Umbilical cord (tissue), 1 donor: ENCODE measurements at regions not wholly inside any gene's neighbourhood (a gene's known extent, or its start where the extent isn't known, plus 50 kb on each side); places are given as distances from the start of the nearest gene placed in this dataset.
A peak's percentile ranks its signal among the peaks of the same experiment; 100 is the strongest.
"Not testable (repeated sequence)": the region's sequence is repeated elsewhere in the genome, so short reads cannot be mapped to it uniquely, and the experiment has no call there.

Experiments
- DNase-seq: peaks from one replicate; pipeline ENCODE4 v3.0.0-alpha.2; 2015; ENCODE audit warnings: low spot score

GRCh38 chr14:38589747-38590350, 334.0 kb upstream of the CLEC14A start:
- DNase-seq = peak; percentile 20

GRCh38 chr14:38583471-38583870, 327.6 kb upstream of the CLEC14A start:
- peak; percentile 2 for DNase-seq

GRCh38 chr14:38578278-38578681, 322.4 kb upstream of the CLEC14A start:
- no peak for DNase-seq

- DNase-seq = no peak
These were observed 311.8 kb upstream of the CLEC14A start for GRCh38 chr14:38567703-38568102.

GRCh38 chr14:38561657-38562056, 305.8 kb upstream of the CLEC14A start:
- DNase-seq = no peak

- DNase-seq = no peak
These were observed 303.8 kb upstream of the CLEC14A start for GRCh38 chr14:38559711-38560110.

- DNase-seq = not testable (repeated sequence)
These were observed 301.5 kb upstream of the CLEC14A start for GRCh38 chr14:38557391-38557790.

GRCh38 chr14:38556252-38556651, 300.4 kb upstream of the CLEC14A start:
- DNase-seq = no peak

- DNase-seq = no peak
These were observed 298.1 kb upstream of the CLEC14A start for GRCh38 chr14:38554026-38554425.

GRCh38 chr14:38553586-38553985, 297.7 kb upstream of the CLEC14A start:
- DNase-seq = no peak

GRCh38 chr14:38549564-38549963, 293.7 kb upstream of the CLEC14A start:
- DNase-seq = no peak

GRCh38 chr14:38547961-38548490, 292.1 kb upstream of the CLEC14A start:
- DNase-seq = no peak

GRCh38 chr14:38546932-38547551, 291.1 kb upstream of the CLEC14A start:
- no peak for DNase-seq

- DNase-seq = no peak
These were observed 288.9 kb upstream of the CLEC14A start for GRCh38 chr14:38544776-38545175.

GRCh38 chr14:38543851-38544250, 288.0 kb upstream of the CLEC14A start:
- not testable (repeated sequence) for DNase-seq

GRCh38 chr14:38538053-38538452, 282.2 kb upstream of the CLEC14A start:
- not testable (repeated sequence) for DNase-seq

GRCh38 chr14:38536376-38537038, 280.6 kb upstream of the CLEC14A start:
- peak; percentile 23 for DNase-seq

- DNase-seq = no peak
These were observed 272.7 kb upstream of the CLEC14A start for GRCh38 chr14:38528582-38528981.

GRCh38 chr14:38527502-38527878, 271.6 kb upstream of the CLEC14A start:
- DNase-seq = no peak

GRCh38 chr14:38526826-38527501, 271.1 kb upstream of the CLEC14A start:
- no peak for DNase-seq

- no peak for DNase-seq
These were observed 269.0 kb upstream of the CLEC14A start for GRCh38 chr14:38524636-38525509.
